ENCODE measurements at regions not wholly inside any gene's neighbourhood (a gene's known extent, or its start where the extent isn't known, plus 50 kb on each side); places are given as distances from the start of the nearest gene placed in this dataset.

DNA sequence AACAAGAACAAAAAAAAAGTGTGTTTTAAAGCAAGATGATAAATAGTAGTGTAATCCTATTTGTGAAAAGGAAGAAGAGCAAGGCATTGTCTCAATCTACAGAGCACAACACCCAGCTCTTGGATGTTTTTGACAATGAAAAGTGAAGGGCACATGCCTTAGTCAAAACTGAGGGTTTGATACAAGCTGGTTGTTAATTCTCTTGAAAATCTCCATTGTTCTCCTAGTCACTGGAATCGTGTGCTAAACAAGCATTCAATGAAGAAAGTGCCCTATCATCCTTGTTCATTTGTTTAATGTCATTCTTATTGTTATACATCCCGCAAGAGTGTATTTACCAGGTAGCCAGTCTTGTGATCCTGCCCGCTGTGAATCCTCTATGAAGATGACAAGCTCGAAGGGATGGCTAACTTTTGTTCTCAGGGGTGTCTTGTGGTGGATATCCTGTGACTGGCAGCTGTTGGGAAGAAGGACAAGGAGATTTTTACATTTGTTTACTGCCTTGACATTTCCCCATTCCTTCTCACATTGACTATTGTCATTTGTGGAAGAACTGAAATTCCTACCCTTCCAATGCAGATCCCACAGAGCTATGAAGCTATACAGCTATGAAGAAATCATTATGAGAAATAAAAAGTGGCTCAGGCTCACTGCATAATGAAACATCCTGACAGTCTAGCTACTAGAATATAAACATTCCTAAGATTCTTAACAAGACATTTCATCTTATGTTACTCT, 175.9 kb downstream of the VGLL3 start:
- Mint-ChIP-seq H3K36me3 (no peaks in the 10 kb centered on the region), H3K27ac (no peak overlapping the region), H3K9me3 (peaks cover 0 to 3% of the 10 kb centered on the region in 2 donors)
- DNase-seq (ENCODE audit: low spot score in 2 of 2): no peak
- no peak for ATAC-seq

DNA sequence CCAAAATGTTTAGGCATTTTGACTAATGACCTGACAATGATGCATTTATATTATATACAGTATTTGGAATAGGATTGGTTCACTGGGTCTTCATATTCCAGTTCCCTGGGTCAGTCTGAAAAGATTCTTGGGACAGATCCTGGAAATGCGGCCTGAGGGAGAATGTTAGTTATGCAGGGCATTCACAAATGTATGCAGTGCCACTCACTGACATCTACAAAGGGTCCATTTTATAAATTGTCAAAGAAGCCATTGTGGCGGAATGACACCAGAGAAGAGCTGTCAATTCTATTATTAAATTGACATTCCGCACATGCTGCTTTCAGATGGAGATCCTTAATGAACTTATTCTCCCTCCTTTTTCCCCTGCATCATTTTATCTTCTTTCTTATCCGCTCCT, 176.6 kb downstream of the VGLL3 start:
- Mint-ChIP-seq H3K9me3 (peaks cover 0 to 3% of the 10 kb centered on the region in 2 donors), H3K27ac (no peak overlapping the region), H3K36me3 (no peaks in the 10 kb centered on the region)
- DNase-seq (ENCODE audit: low spot score in 2 of 2): no peak
- ATAC-seq: no peak

- Mint-ChIP-seq H3K9me3 (peaks cover 12 to 18% of the 10 kb centered on the region in 2 donors), H3K27ac (no peak overlapping the region), H3K36me3 (peaks cover 0 to 10% of the 10 kb centered on the region in 2 donors)
- DNase-seq (ENCODE audit: low spot score in 2 of 2): no peak
- no peak for ATAC-seq
These were observed 189.0 kb downstream of the VGLL3 start for GRCh38 chr3:86801921-86802320.

DNA sequence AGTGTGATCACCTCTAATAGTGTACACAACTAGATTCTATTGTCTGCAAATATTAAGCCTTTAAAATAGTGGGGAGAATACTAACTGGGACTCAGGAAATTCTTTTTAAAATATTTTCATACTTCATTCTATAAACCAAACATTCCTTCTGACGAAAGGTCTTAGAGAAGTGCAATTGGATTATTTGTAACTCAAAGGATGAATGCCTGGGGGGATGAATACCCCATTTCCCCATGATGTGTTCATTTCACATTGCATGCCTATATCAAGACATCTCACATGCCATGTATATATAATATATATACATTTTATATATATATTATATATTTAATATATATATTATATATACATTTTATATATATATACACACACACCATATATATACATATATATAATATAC, 189.9 kb downstream of the VGLL3 start:
- DNase-seq (ENCODE audit: low spot score in 2 of 2) (no peak), ATAC-seq (no peak)
- Mint-ChIP-seq H3K36me3 (peaks cover 0 to 3% of the 10 kb centered on the region in 2 donors), H3K27ac (no peak overlapping the region), H3K9me3 (peaks cover 7 to 11% of the 10 kb centered on the region in 2 donors)

DNA sequence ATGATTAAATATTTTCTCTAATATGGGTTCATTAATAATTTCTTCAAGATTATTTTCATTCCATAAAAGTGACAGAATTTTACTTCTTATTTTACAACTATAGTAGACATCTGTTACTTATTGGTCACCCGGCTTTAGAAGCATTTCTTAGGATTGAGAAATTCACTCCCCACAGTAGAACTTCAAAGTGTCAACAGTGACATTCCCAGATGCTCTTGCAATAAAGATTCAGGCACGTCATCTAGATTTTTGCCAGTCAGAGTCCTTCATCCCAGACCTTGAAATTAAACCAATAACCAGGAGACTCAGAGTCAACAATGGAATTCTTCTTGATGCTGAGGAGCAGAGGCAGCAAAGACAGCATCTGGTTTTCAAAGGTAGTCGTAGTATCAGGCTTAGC, 190.8 kb downstream of the VGLL3 start:
- DNase-seq (ENCODE audit: low spot score in 2 of 2): no peak
- Mint-ChIP-seq H3K36me3 (no peaks in the 10 kb centered on the region), H3K9me3 (peaks cover 4% of the 10 kb centered on the region in 2 donors), H3K27ac (no peak overlapping the region)
- no peak for ATAC-seq

DNA sequence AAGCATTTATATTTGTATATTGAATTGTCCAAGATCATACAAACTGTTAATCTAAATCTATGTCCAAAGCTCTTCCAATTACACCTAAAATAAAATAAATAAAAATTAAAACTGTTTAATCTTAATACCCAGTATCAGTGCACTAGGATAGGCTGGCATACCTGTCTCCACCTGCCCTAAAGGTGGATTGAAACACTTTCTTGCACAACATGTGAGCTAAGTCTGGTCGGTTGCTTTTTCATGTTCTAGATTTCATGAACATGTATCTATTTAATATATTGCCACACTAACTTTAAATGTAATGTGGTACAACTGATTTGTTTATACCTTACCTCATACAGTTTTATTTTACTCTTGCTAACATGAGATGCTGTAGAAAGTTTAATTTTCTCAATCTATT, 193.0 kb downstream of the VGLL3 start:
- ATAC-seq (no peak), DNase-seq (ENCODE audit: low spot score in 2 of 2) (no peak)
- H3K36me3 Mint-ChIP-seq: no peaks in the 10 kb centered on the region
- no peak overlapping the region for H3K27ac Mint-ChIP-seq
- no peaks in the 10 kb centered on the region for H3K9me3 Mint-ChIP-seq

- Mint-ChIP-seq H3K36me3 (no peaks in the 10 kb centered on the region), H3K9me3 (peaks cover 0 to 4% of the 10 kb centered on the region in 2 donors), H3K27ac (no peak overlapping the region)
- DNase-seq (ENCODE audit: low spot score in 2 of 2) (no peak), ATAC-seq (no peak)
These were observed 196.4 kb downstream of the VGLL3 start for GRCh38 chr3:86794361-86795065.

DNA sequence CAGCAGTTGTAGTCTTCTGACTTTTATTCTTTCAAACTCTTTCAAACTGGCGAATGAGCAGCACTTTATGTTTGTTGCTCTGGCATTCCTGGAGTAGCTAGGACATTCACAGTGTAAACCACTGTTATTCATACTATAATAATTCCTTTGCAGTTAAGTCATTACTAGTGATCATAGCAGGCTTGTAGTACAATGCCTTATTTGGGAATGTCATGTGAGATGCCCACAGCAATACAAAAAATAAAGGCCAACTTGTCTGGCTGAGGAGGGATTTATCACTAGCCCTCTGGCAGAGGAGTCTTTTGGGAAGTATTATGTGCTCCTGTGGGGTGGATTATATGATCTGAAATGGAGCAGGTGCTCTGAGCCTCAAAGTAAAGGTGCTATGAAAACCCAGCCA, 197.2 kb downstream of the VGLL3 start:
- ATAC-seq (no peak), DNase-seq (ENCODE audit: low spot score in 2 of 2) (no peak)
- peaks cover 0 to 4% of the 10 kb centered on the region in 2 donors for H3K9me3 Mint-ChIP-seq
- no peaks in the 10 kb centered on the region for H3K36me3 Mint-ChIP-seq
- no peak overlapping the region for H3K27ac Mint-ChIP-seq

DNA sequence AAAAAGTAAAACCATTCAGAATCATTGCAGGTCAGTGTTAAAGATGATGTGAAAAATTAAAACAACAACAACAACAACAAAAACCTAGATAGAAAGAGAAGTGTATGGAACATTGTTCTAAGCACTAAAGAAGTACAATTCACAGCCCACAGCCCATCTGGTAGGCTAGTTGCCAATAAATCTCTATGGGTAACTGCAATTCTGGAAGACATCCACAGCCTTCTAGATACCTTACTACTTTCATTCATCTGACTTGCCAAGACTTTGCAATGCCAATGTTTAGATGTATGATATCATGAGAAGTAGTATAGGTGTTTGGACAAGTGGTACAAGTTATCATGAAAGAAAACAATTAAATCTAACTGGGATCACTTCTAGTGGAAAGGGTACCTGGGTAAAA, 198.6 kb downstream of the VGLL3 start:
- DNase-seq (ENCODE audit: low spot score in 2 of 2) (no peak), ATAC-seq (no peak)
- H3K36me3 Mint-ChIP-seq: no peaks in the 10 kb centered on the region
- H3K27ac Mint-ChIP-seq: no peak overlapping the region
- peaks cover 0 to 4% of the 10 kb centered on the region in 2 donors for H3K9me3 Mint-ChIP-seq

- peaks cover 0 to 4% of the 10 kb centered on the region in 2 donors for H3K9me3 Mint-ChIP-seq
- DNase-seq (ENCODE audit: low spot score in 2 of 2) (no peak), ATAC-seq (no peak)
- H3K36me3 Mint-ChIP-seq: no peaks in the 10 kb centered on the region
- H3K27ac Mint-ChIP-seq: no peak overlapping the region
These were observed 199.9 kb downstream of the VGLL3 start for GRCh38 chr3:86790884-86791549.

DNA sequence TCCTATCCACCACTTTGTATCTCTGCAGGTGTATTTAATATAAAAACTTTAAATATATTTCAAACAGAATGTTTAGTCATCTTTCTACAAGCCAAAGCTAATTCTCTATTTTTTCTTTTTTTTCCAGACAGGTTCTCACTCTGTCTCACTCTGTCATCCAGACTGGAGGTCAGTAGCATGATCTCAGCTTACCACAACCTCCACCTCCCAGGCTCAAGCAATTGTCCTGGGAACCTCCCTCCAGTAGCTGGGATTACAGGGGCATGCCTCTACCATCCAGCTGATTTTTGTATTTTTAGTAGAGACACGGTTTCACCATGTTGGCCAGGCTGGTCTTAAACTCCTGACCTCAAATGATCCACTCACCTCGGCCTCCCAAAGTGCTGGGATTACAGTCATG, 202.6 kb downstream of the VGLL3 start:
- Mint-ChIP-seq H3K27ac (no peak overlapping the region), H3K36me3 (no peaks in the 10 kb centered on the region), H3K9me3 (peaks cover 0 to 4% of the 10 kb centered on the region in 2 donors)
- no peak for ATAC-seq
- no peak for DNase-seq (ENCODE audit: low spot score in 2 of 2)

DNA sequence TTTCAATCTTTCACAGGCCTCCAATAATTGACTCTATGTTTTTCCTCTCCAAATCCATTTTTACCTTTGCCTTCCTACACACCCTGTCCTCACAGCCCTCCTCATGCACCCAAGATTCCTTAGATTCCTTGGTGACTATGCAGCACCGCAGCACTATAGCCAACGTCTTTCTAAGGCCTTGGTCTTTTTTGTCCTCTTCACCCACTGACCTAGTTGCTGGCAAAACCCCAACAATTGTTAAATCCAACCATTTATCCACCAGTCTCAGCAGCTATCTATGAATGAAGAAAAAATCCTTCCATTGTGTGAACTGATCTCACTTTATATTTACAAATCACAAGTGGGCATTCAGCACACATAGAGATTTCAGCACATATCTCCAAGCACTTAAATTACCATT, 203.9 kb downstream of the VGLL3 start:
- no peak for DNase-seq (ENCODE audit: low spot score in 2 of 2)
- Mint-ChIP-seq H3K9me3 (peaks cover 0 to under 1% of the 10 kb centered on the region in 2 donors), H3K27ac (no peak overlapping the region), H3K36me3 (no peaks in the 10 kb centered on the region)
- no peak for ATAC-seq

DNA sequence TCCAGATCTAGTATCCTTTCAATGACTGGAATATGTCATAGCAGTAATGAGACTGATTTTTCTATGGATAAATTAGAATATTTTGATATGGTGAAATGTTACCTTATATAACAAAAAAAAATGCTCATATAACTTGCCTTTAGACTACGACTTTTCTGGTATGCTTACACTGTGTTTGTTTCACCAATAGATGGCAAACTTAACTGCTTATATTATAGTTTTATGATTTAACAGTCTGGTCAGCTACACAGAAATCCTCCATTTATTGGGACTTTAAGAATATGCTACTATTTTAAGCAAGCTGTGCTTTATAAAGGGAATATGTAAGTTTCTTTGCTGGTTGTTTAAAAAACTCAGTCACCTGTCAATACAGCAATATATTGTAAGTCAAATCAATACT, 205.6 kb downstream of the VGLL3 start:
- H3K36me3 Mint-ChIP-seq: no peaks in the 10 kb centered on the region
- H3K9me3 Mint-ChIP-seq: no peaks in the 10 kb centered on the region
- H3K27ac Mint-ChIP-seq: no peak overlapping the region
- DNase-seq (ENCODE audit: low spot score in 2 of 2) (no peak), ATAC-seq (no peak)

DNA sequence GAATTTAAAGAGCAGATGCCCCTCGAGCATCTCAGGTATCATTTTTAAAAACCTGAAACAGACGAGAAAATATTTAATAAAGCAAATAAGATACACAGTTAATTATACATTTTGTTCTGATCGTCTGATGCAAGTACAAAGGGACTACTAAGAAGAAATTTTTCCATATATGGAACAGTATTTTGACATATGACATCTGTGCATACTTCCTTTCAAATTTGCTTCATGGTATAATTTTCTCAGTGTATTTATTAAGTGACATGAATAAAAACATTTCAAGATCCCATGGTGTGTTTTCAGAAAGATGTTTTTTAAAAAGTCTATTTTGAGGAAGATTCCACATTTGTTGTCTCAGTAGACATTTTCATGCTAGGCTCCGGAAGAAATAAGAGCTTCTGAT, 208.1 kb downstream of the VGLL3 start:
- Mint-ChIP-seq H3K27ac (no peak overlapping the region), H3K9me3 (no peaks in the 10 kb centered on the region), H3K36me3 (no peaks in the 10 kb centered on the region)
- ATAC-seq: no peak
- no peak for DNase-seq (ENCODE audit: low spot score in 2 of 2)

GRCh38 chr3:86782286-86782685, 208.7 kb downstream of the VGLL3 start:
- ATAC-seq (no peak), DNase-seq (ENCODE audit: low spot score in 2 of 2) (no peak)
- no peak overlapping the region for H3K27ac Mint-ChIP-seq
- no peaks in the 10 kb centered on the region for H3K36me3 Mint-ChIP-seq
- no peaks in the 10 kb centered on the region for H3K9me3 Mint-ChIP-seq

GRCh38 chr3:86774082-86774691, 216.8 kb downstream of the VGLL3 start:
- no peaks in the 10 kb centered on the region for H3K36me3 Mint-ChIP-seq
- no peak overlapping the region for H3K27ac Mint-ChIP-seq
- H3K9me3 Mint-ChIP-seq: no peaks in the 10 kb centered on the region
- DNase-seq (ENCODE audit: low spot score in 2 of 2) (no peak), ATAC-seq (no peak)

GRCh38 chr3:86772699-86773098, 218.2 kb downstream of the VGLL3 start:
- ATAC-seq (no peak), DNase-seq (ENCODE audit: low spot score in 2 of 2) (no peak)
- Mint-ChIP-seq H3K36me3 (no peaks in the 10 kb centered on the region), H3K27ac (no peak overlapping the region), H3K9me3 (no peaks in the 10 kb centered on the region)
